SK-N-SH (cell line): ENCODE measurements at regions not wholly inside any gene's neighbourhood (a gene's known extent, or its start where the extent isn't known, plus 50 kb on each side); places are given as distances from the start of the nearest gene placed in this dataset.

Experiments used
- CTCF ChIA-PET: fragments of 300-600, 350-600 bp; formaldehyde crosslinking; extraction: SDS; loops from one replicate; lab custom pipeline; 2021; lab: Yijun Ruan, JAX
- POLR2A ChIA-PET: fragments of 350-600 bp; sonication (Branson Sonifier 250); formaldehyde crosslinking; extraction: SDS; loops from one replicate; lab custom pipeline; 2020; ENCODE audit warnings: antibody characterized with exemption, inconsistent platforms; lab: Yijun Ruan, JAX
- DNase-seq: peaks from one replicate; pipeline ENCODE4 v3.0.0; 2012
- H2AFZ ChIP-seq: fragments of 200-600 bp; sonication (generic); 2 replicates; pipeline ENCODE4 v1.8.1; 2016; ENCODE audit warnings: antibody characterized with exemption, mild to moderate bottlenecking, low read depth
- H3F3A ChIP-seq: fragments of 200-600 bp; sonication (generic); replicated peaks from 2 replicates; pipeline ENCODE3; 2016; ENCODE audit warnings: antibody characterized with exemption, mild to moderate bottlenecking; ENCODE audit not compliant: insufficient read depth
- H3K27ac ChIP-seq, 2 experiments: fragments of 200-500 bp in 1 of 2; fragments of 200-600 bp in 1 of 2; sonication (Bioruptor generic) in 1 of 2; sonication (generic), shearing (Covaris generic) in 1 of 2; 2 replicates each; pipeline versions ENCODE4 v1.5.1 to v1.6.1; 2014 to 2016; ENCODE audit warnings: low read depth in 2 of 2, inconsistent platforms in 1 of 2, low read length in 1 of 2, mild to moderate bottlenecking in 1 of 2, mixed read lengths in 1 of 2
- H3K27me3 ChIP-seq: fragments of 200-600 bp; sonication (generic), shearing (Covaris generic); 2 replicates; pipeline ENCODE4 v1.6.1; 2016; ENCODE audit warnings: mixed run types; ENCODE audit not compliant: insufficient read depth
- H3K36me3 ChIP-seq, 2 experiments: fragments of 200-500 bp in 1 of 2; fragments of 200-600 bp in 1 of 2; sonication (Bioruptor generic) in 1 of 2; sonication (generic) in 1 of 2; replicated peaks in 1 of 2; 2 replicates each; pipeline versions ENCODE3 to v1.5.1; 2014 to 2016; ENCODE audit warnings: low read length in 1 of 2, mild to moderate bottlenecking in 1 of 2; ENCODE audit not compliant: insufficient read depth in 2 of 2, control insufficient read depth in 1 of 2
- H3K4me1 ChIP-seq, 2 experiments: fragments of 200-500 bp in 1 of 2; fragments of 200-600 bp in 1 of 2; sonication (Bioruptor generic) in 1 of 2; sonication (generic), shearing (Covaris generic) in 1 of 2; 2 replicates each; pipeline versions ENCODE4 v1.5.1 to v1.6.1; 2014 to 2016; ENCODE audit warnings: low read depth in 1 of 2, low read length in 1 of 2, mixed run types in 1 of 2; ENCODE audit not compliant: insufficient read depth in 2 of 2, control insufficient read depth in 1 of 2
- H3K4me2 ChIP-seq: fragments of 200-600 bp; sonication (generic), shearing (Covaris generic); 2 replicates; pipeline ENCODE4 v1.6.1; 2017; ENCODE audit warnings: mixed run types
- H3K4me3 ChIP-seq, 2 experiments: fragments of 200-500 bp in 1 of 2; fragments of 200-600 bp in 1 of 2; sonication (Bioruptor generic) in 1 of 2; sonication (generic), shearing (Covaris generic) in 1 of 2; 2 replicates each; pipeline versions ENCODE4 v1.5.1 to v1.8.1; 2014 to 2016; ENCODE audit warnings: low read depth in 2 of 2, inconsistent platforms in 1 of 2, low read length in 1 of 2, mild to moderate bottlenecking in 1 of 2, mixed read lengths in 1 of 2, moderate library complexity in 1 of 2
- H3K79me2 ChIP-seq: fragments of 200-600 bp; sonication (generic); 2 replicates; pipeline ENCODE4 v1.8.1; 2017; ENCODE audit warnings: mild to moderate bottlenecking; ENCODE audit not compliant: insufficient read depth
- H3K9ac ChIP-seq: fragments of 200-600 bp; sonication (generic); 2 replicates; pipeline ENCODE4 v1.6.1; 2017; ENCODE audit warnings: mixed run types
- H3K9me2 ChIP-seq: fragments of 200-600 bp; sonication (generic); 2 replicates; pipeline ENCODE4 v1.6.1; 2017; ENCODE audit warnings: mixed run types
- H3K9me3 ChIP-seq: fragments of 200-600 bp; sonication (generic); 2 replicates; pipeline ENCODE4 v1.6.1; 2017; ENCODE audit warnings: mixed run types, mild to moderate bottlenecking, moderate library complexity
- H4K20me1 ChIP-seq: fragments of 200-600 bp; sonication (generic); 2 replicates; pipeline ENCODE4 v1.6.1; 2017; ENCODE audit warnings: mild to moderate bottlenecking, mixed run types; ENCODE audit not compliant: insufficient read depth
- CHD2 ChIP-seq: fragments of 150-350 bp; IDR thresholded peaks from 2 replicates; pipeline ENCODE4 v1.6.1; 2018; ENCODE audit warnings: low read length; ENCODE audit not compliant: partially characterized antibody
- CTCF ChIP-seq: fragments of 200-600 bp; sonication (generic); IDR thresholded peaks from 2 replicates; pipeline ENCODE4 v1.6.1; 2017; ENCODE audit warnings: antibody characterized with exemption, mild to moderate bottlenecking, moderate library complexity
- EZH2phosphoT487 ChIP-seq: fragments of 200-600 bp; sonication (generic); IDR thresholded peaks from 2 replicates; pipeline ENCODE4 v1.6.1; 2017; ENCODE audit warnings: low read depth, mixed run types, mild to moderate bottlenecking, antibody characterized with exemption, moderate library complexity, borderline replicate concordance
- FOSL2 ChIP-seq: IDR thresholded peaks from 2 replicates; pipeline ENCODE4 v1.4.0; 2012; ENCODE audit warnings: low read depth, mild to moderate bottlenecking, moderate library complexity, borderline replicate concordance
- FOXM1 ChIP-seq: IDR thresholded peaks from 2 replicates; pipeline ENCODE4 v1.4.0; 2012; ENCODE audit warnings: low read depth, mild to moderate bottlenecking
- GABPA ChIP-seq: IDR thresholded peaks from 2 replicates; pipeline ENCODE4 v1.4.0; 2012; ENCODE audit warnings: low read depth, mild to moderate bottlenecking
- JUND ChIP-seq: IDR thresholded peaks from 2 replicates; pipeline ENCODE4 v1.4.0; 2012
- MEF2A ChIP-seq: IDR thresholded peaks from 2 replicates; pipeline ENCODE4 v1.4.0; 2012; ENCODE audit warnings: low read depth, borderline replicate concordance
- NFIC ChIP-seq: IDR thresholded peaks from 2 replicates; pipeline ENCODE4 v1.4.0; 2012; ENCODE audit warnings: borderline replicate concordance
- NRF1 ChIP-seq: IDR thresholded peaks from 2 replicates; pipeline ENCODE4 v1.6.1; 2012; ENCODE audit warnings: low read depth, mild to moderate bottlenecking, low read length
- POLR2AphosphoS5 ChIP-seq: IDR thresholded peaks from 2 replicates; pipeline ENCODE4 v1.6.1; 2012; ENCODE audit warnings: low read depth, low read length
- REST ChIP-seq: IDR thresholded peaks from 2 replicates; pipeline ENCODE4 v1.6.1; 2012; ENCODE audit warnings: mild to moderate bottlenecking, low read depth, low read length, moderate library complexity
- RXRA ChIP-seq: IDR thresholded peaks from 2 replicates; pipeline ENCODE4 v1.4.0; 2012; ENCODE audit warnings: low read depth, mild to moderate bottlenecking, borderline replicate concordance
- TCF12 ChIP-seq: IDR thresholded peaks from 2 replicates; pipeline ENCODE4 v1.4.0; 2012
- USF1 ChIP-seq: IDR thresholded peaks from 2 replicates; pipeline ENCODE4 v1.4.0; 2012; ENCODE audit warnings: low read depth, borderline replicate concordance
- USF2 ChIP-seq: fragments of 150-350 bp; IDR thresholded peaks from 2 replicates; pipeline ENCODE4 v1.6.1; 2017; ENCODE audit warnings: antibody characterized with exemption, low read length, low read depth, borderline replicate concordance
- YY1 ChIP-seq: IDR thresholded peaks from 2 replicates; pipeline ENCODE4 v1.4.0; 2012; ENCODE audit warnings: low read depth, mild to moderate bottlenecking
- ZBTB33 ChIP-seq: IDR thresholded peaks from 2 replicates; pipeline ENCODE4 v1.4.0; 2012; ENCODE audit warnings: low read depth, borderline replicate concordance
- WGBS: methylation state at CpG from one replicate; pipeline ENCODE4 v1.1.6; 2017; ENCODE audit warnings: low lambda C conversion rate; 5-methylcytosine and 5-hydroxymethylcytosine counted together

- peaks cover 0 to 15% of the 10 kb centered on the region in 2 experiments; a peak in 2 of 4 replicates for H3K4me1 ChIP-seq
- no peaks in the 10 kb centered on the region for H3K9me2 ChIP-seq
- POLR2A ChIA-PET = no interaction called here
- H4K20me1 ChIP-seq = no peaks in the 10 kb centered on the region
- WGBS = 78% methylated on average over 1 of the region's 1 CpG
- H3K36me3 ChIP-seq = no peaks in the 10 kb centered on the region
- CTCF ChIA-PET = no interaction called here
- no peaks in the 10 kb centered on the region for H3K9me3 ChIP-seq
- H3K4me2 ChIP-seq = no peak overlapping the region
- no peak overlapping the region for H3K27ac ChIP-seq
- DNase-seq = no peak
- H3K79me2 ChIP-seq = no peaks in the 10 kb centered on the region
- no peak for TF ChIP-seq USF2
- TF ChIP-seq NFIC = no peak
- TF ChIP-seq POLR2AphosphoS5 = no peak
- TF ChIP-seq CHD2 = no peak
- no peak for TF ChIP-seq REST
- TF ChIP-seq, all 33 proteins: peak for 0
- Histone ChIP-seq H3K9ac (no peak overlapping the region), H3K4me3 (no peak overlapping the region), H2AFZ (no peak overlapping the region), H3F3A (no peaks in the 10 kb centered on the region), H3K27me3 (no peaks in the 10 kb centered on the region)
These were observed 184.2 kb downstream of the RFC3 start for GRCh38 chr13:34002141-34002540.

- H3K27ac ChIP-seq = no peak overlapping the region
- H3K36me3 ChIP-seq = no peaks in the 10 kb centered on the region
- POLR2A ChIA-PET = no interaction called here
- H2AFZ ChIP-seq = no peak overlapping the region
- CTCF ChIA-PET = no interaction called here
- no peak overlapping the region for H3K4me2 ChIP-seq
- H3K9me3 ChIP-seq = no peaks in the 10 kb centered on the region
- H3K9ac ChIP-seq = no peak overlapping the region
- peaks cover 0 to 15% of the 10 kb centered on the region in 2 experiments; a peak in 2 of 4 replicates for H3K4me1 ChIP-seq
- no peaks in the 10 kb centered on the region for H4K20me1 ChIP-seq
- no peaks in the 10 kb centered on the region for H3K9me2 ChIP-seq
- 89% methylated on average over 4 of the region's 4 CpGs for WGBS
- no peak overlapping the region for H3K4me3 ChIP-seq
- DNase-seq = no peak
- H3F3A ChIP-seq = no peaks in the 10 kb centered on the region
- no peaks in the 10 kb centered on the region for H3K79me2 ChIP-seq
- H3K27me3 ChIP-seq = no peaks in the 10 kb centered on the region
- TF ChIP-seq POLR2AphosphoS5 = no peak
- TF ChIP-seq YY1 = no peak
- no peak for TF ChIP-seq RXRA
- no peak for TF ChIP-seq GABPA
- TF ChIP-seq NFIC = no peak
- TF ChIP-seq FOXM1 = no peak
- TF ChIP-seq EZH2phosphoT487 = no peak
- TF ChIP-seq USF2 = no peak
- no peak for TF ChIP-seq USF1
- TF ChIP-seq MEF2A = no peak
- TF ChIP-seq NRF1 = no peak
- TF ChIP-seq FOSL2 = no peak
- TF ChIP-seq CTCF = no peak
- TF ChIP-seq JUND = no peak
- TF ChIP-seq ZBTB33 = no peak
- no peak for TF ChIP-seq TCF12
- TF ChIP-seq CHD2 = no peak
These were observed 185.0 kb downstream of the RFC3 start for GRCh38 chr13:34002924-34003323.
